Epidermal melanocyte (primary cell): ENCODE measurements at regions not wholly inside any gene's neighbourhood (a gene's known extent, or its start where the extent isn't known, plus 50 kb on each side); places are given as distances from the start of the nearest gene placed in this dataset.
"Not testable (repeated sequence)": the region's sequence is repeated elsewhere in the genome, so short reads cannot be mapped to it uniquely, and the experiment has no call there.

Source experiments
- DNase-seq: peaks from one replicate; pipeline ENCODE4 v3.0.0; 2011; ENCODE audit warnings: low spot score; ENCODE audit not compliant: insufficient read length

GRCh38 chr4:81737865-81738559, 266.3 kb upstream of the RASGEF1B start:
- DNase-seq: no peak

GRCh38 chr4:81736324-81736723, 264.6 kb upstream of the RASGEF1B start:
- DNase-seq: no peak

- DNase-seq: no peak
Observed at GRCh38 chr4:81732980-81733379, 261.3 kb upstream of the RASGEF1B start.

- DNase-seq: no peak
Observed at GRCh38 chr4:81724925-81725329, 253.2 kb upstream of the RASGEF1B start.

GRCh38 chr4:81723927-81724587, 252.3 kb upstream of the RASGEF1B start:
- no peak for DNase-seq

GRCh38 chr4:81723019-81723884, 251.5 kb upstream of the RASGEF1B start:
- no peak for DNase-seq

GRCh38 chr4:81722290-81722851, 250.7 kb upstream of the RASGEF1B start:
- no peak for DNase-seq

GRCh38 chr4:81715757-81716156, 244.1 kb upstream of the RASGEF1B start:
- no peak for DNase-seq

GRCh38 chr4:81715357-81715756, 243.7 kb upstream of the RASGEF1B start:
- not testable (repeated sequence) for DNase-seq

GRCh38 chr4:81714291-81714690, 242.6 kb upstream of the RASGEF1B start:
- DNase-seq: no peak

GRCh38 chr4:81712714-81713113, 241.0 kb upstream of the RASGEF1B start:
- DNase-seq: no peak

GRCh38 chr4:81704461-81704860, 232.8 kb upstream of the RASGEF1B start:
- no peak for DNase-seq

GRCh38 chr4:81700189-81700588, 228.5 kb upstream of the RASGEF1B start:
- no peak for DNase-seq

GRCh38 chr4:81698538-81699296, 227.0 kb upstream of the RASGEF1B start:
- no peak for DNase-seq

GRCh38 chr4:81694176-81694913, 222.6 kb upstream of the RASGEF1B start:
- DNase-seq: no peak

GRCh38 chr4:81690871-81691270, 219.2 kb upstream of the RASGEF1B start:
- DNase-seq: no peak

- no peak for DNase-seq
Observed at GRCh38 chr4:81688085-81688484, 216.4 kb upstream of the RASGEF1B start.

GRCh38 chr4:81687471-81687870, 215.8 kb upstream of the RASGEF1B start:
- no peak for DNase-seq

GRCh38 chr4:81685104-81685503, 213.4 kb upstream of the RASGEF1B start:
- no peak for DNase-seq

- no peak for DNase-seq
Observed at GRCh38 chr4:81684352-81684751, 212.6 kb upstream of the RASGEF1B start.
